ENCODE measurements at regions not wholly inside any gene's neighbourhood (a gene's known extent, or its start where the extent isn't known, plus 50 kb on each side); places are given as distances from the start of the nearest gene placed in this dataset.
A peak's percentile ranks its signal among the peaks of the same experiment; 100 is the strongest.

DNA sequence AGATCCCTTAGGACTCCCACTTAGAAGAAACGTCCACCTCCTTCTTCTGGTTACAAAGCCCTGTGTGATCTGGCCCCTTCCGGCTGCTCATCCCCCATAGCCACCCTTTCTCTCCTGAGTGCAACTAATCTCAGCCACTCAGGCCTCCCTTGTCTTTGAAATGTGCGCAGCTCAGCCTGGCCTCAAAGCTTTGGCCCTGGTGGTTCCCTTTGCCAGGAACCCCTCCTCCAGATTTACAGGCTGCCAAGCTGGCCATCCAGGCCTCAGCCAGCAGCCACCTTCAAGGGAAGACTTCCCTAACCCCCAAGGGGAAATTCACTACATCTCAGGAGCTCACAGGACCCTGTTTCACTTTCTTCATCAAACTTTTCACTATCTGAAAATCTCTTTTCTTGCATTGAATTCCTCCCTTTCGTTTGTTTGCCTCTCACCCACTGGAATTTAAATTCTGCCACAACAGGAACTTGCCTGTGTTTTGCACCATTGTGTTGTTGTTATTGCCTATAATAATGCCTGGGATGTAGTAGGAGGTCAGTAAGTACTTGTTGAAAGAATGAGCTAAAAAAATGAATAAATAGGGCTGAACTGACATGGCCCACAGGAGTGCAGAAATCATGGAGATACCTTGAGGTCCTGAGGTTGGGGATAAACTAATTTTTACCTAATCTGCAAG, 109.5 kb upstream of the PFN2 start:
- no peak for DNase-seq

DNA sequence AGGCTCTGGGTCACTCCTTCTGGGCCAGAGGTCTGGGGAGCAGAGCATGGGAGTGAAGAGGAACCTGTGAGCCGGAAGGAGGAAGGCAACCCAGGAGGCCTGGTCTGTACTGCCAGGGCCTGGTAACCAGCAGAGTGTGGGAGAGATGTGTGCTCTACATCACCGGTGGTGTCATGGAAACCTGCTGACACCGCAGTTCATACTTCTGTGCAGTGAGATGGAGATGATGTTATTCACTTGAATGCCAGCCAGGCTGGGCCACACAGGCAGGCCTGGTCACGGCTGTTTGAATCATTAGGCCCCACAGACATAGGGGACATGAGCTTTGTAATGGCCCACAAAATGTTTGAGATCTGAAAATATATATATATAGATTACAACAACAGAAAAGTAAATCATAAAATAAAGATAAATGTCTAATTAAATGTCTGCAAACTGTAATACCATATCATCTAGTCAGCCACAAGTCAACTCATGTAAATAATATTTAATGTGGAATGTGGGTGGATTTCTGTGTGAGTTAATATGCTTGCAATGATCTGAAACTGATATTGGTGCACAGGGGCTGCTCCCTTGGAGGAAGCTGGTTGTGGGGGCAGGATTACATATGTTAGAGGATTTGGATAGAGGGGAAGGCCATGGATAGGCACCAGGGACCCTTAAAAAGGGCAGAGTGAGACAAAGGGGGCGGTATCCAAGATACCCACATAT, 108.5 kb upstream of the PFN2 start:
- peak; percentile 79 for DNase-seq

DNA sequence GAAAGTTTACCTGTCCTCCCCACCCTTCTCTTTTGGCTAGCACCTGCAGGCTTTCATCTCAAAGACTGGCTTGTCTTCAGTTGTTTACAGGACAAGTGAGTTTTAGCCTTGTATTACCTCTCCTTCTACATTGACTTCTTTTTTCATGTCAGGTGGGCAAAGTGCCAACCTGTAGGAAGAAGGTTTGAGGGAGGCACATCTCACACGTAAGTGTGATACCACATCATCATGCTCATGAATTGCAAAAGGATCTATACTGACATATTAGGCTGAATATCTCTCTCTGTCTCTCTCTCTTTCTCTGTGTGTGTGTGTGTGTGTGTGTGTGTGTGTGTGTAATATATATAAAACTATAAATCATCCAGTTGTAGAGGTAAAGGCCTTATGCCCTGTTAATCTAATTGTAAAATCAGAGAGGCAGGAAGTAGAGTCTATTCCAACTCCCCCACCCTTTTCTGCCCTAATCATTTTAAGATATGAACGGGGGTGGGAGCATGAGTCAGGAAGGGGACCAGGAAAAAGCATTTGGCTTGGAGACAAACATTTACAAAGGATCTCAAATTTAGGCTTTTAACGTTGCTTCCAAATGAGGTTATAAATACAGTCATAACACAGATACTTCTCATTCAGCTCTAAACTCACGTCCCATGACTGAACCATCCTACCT, 107.0 kb upstream of the PFN2 start:
- DNase-seq: no peak

DNA sequence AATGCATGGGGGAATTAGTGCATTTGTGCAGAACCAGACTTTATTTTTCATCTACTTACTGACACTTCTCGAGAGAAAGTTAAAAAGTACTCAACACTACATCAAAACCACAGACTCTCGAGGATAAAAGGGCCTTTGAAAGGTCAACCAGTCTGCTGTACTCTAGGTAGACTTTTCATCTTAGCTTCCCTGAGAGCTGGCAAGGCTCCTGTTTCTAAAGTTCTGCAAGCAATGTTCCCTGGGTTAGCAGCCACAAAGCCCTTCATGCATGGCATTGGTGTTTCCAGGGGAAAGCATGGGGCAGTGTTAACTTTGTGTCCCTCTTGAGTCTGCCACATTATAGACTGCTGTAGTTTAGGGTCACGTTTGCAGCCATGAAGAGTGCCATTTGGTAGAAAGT, 106.4 kb upstream of the PFN2 start:
- DNase-seq: no peak

DNA sequence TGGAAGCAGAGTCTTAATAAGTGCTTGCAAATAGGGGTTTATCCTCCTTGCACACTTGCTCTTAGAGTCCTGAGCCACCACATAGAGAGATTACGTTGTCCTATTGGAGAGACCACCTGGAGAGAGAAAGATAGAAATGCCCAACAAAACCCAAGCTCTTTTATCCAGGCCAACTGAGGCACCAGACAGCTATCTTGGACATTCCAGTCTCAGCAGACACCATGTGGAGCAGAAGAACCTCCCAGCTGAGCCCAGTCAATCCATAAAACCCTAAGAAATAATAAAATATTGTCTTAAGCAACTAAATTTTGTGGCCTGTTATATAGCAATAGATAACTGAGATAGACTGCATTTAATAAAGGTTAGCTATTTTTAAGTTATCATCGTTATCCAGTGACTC, 105.7 kb upstream of the PFN2 start:
- DNase-seq: no peak

DNA sequence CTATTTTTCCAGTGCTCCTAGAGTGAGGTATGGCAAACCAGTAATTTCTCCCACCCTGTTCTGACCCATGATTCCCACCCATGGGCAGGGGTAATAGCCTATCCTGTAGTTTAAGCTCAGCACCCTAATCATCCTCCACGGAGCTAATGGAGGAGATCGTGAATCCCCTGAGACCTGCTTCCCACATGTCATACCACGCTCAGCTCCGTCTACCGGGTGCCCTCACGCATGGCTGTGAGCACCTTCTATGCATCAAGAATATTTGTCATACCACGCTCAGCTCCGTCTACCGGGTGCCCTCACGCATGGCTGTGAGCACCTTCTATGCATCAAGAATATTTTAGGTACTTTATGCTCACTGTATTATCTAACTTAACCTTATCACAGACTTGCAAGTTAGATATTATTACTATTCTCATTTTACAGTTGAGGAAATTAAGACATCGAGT, 104.7 kb upstream of the PFN2 start:
- no peak for DNase-seq

DNA sequence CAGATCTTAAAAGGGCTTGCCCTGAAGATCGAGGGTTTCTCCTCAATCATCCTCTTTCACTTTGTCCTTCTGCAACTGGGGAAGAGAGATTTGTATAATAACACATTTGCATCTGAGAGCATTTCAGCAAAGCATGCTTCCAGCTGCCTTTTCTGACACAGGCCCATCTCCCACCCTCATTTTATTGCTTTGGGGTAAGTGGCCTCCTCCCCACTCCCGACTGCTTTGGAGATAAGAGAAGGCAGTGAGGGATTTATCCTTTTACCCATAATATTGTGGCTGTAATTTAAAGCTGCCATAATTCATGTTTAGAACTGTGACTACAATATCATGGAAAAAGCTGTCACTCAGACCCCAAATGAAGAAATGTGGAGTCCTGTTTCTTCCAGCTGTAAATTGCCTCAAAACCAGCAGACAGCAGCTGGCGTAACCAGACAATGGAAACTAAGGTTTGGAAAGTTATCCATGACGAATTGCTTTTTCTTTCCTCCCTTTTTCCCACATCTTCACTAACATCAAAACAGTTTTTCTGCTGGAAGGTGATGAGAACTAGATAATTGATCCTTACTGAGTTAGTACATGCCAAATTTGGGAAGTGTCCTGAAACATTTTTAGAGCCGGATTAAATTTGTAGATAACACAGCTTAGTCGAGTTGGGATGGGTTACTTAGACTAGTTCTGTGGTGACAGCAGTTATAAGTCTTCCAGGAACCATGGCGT, 104.2 kb upstream of the PFN2 start:
- no peak for DNase-seq

DNA sequence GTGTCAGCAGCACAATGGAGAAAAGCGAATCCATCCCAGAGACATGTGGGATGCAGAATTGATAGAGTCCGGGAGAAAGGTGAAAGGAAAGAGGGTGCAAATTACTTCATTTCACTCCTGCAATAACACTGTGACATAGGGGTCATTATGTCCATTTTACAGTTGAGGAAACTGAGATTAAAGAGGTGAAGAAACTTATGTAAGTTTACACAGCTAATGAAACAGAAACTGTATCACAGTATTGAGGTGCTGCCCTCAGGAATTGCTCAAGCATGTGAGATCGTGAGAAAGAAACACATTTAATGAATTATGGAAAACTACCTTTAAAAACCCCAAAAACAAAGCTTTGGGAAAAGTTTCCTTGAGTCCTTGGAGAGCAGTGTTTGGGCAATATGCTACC, 103.6 kb upstream of the PFN2 start:
- DNase-seq: no peak

DNA sequence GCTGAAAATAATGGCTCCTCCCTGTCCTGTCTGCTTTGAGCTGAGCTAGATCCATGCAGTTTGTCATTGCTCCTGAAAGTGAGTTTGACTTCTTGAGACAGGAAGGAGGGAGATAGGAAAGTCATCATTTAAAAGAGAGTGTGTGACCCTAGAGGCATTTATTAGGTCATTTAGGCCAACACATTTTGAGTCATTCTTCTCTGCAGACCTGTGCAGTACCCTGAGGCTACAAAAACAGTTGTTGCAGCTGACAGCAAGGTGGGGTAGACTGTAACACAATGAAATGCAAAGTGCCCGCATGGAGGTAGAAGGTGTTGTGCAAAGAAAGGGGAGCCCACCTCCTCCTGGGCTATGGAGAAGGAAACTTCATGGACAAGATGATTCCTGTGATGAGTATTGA, 102.8 kb upstream of the PFN2 start:
- no peak for DNase-seq

DNA sequence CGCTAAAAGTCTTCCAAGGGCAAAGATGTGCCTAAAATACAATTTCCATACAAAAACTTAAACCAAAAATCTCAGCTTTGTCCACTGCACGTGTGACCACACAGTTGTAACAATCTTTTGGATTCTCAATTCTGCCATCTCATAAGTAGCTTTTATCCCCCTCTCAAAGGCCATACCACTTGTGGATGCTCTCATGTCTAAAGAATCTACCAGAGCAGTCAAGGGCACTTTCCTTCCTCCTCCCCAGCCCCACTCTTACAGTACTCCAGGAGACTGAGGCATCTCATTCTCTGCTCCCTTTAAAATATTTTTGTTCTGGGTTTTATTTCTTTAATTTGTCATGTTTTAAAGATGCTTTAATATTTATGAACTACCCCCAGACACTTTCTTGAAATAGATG, 102.3 kb upstream of the PFN2 start:
- no peak for DNase-seq

DNA sequence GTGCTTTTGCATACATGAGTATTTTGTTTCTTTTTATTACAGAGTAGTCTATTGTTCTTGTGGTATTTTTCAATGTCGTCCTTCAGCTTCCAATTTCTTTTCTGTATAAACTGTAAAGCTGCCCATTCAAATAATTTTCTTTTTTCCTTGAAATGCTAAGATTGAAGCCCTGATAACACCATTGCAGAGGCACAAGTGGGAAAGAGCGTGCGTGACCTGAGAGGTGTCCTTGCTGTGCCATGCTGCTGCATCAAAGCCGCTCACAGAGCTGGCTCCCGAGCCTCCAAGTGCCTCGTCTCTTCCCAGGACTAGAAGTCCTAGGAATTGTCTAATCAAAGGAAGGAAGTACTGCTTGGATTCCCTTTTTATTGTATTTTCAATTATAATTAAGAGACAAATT, 101.9 kb upstream of the PFN2 start:
- DNase-seq: no peak

DNA sequence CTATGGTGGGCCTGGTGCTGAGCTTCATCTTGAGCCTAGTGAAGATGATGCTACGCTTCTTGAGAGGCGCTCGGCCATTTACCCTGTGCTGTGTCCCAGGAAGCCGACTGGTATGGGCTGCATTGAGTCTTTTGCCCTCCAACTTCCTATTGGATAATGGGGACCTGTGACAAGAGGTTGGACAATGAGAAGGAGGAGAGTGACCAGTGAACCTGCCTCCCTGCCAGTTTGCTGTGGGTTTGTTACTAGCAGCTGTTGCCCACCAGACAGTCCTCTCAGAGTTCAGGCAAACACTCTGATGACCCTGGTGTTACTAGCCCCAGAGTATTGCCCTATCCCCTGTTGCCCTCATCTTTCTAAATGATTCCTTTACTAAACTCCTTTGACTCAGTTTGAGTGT, 99.6 kb upstream of the PFN2 start:
- no peak for DNase-seq

DNA sequence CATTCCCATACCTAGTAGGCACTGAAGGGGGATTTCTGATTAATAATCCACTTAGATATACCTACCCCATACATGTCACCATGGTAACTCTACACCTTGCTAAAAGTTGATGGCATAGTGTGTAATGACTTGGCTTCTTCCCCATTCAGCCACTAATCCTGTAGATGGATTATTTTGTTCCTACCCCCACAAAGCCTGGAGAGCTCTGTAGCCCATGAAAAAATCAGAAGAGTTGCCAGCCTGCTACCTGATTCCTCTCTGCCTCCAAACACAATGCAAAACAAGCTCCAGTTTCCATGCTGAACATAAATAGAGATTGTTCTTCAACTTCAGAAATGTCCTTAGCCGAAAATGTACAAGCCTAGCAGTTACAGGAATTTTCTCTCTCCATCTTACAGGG, 98.9 kb upstream of the PFN2 start:
- DNase-seq: no peak

DNA sequence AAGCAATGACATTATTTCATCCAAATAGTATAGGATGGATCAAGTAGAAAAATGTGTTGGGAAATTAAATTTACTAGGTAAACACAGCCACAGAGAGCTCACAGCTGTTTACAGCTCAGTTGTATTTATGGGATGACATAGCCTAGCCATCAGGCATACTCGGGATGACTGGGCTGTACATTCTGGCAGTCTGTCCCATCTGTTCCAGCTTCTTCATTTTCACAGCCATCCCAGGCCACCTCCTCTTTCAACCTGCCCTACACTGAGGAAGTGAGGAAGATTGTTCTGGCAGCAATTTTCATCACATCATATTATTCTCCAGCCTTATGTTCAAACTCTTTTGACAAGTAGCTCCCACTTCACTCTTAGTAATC, 98.4 kb upstream of the PFN2 start:
- DNase-seq: no peak

DNA sequence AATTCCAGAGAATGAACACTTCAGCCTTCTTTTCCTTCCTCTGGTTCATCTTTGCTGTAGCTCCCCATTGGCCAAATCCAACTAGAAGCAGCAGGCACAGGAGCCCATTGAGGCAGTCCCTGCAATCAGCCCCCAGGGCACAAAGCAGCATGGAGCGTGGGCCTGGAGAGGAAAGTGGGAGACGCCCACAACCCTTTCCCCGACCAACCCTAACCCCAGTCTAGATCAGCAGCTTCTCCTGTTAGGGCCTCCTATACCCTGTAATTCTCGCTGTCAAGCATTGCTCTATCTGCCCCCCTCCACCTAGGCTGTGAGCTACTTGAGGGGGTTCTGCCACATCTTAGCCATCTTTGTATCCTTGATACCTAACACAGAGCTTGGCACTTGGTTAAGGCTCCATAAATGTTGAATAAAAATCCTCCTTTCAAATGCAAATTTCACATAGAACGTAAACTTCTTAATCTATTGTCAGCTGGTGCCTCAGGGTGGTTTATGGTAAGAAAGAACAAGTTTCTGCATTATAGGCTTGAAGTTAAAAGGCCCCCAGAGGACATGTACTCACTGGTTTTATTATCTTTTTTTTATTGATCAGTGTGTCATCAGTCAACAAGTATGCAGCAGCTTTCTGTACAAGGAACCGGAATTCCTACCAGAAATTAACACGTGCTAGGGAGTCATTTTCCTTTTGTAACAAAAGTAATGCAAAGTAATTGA, 97.9 kb upstream of the PFN2 start:
- DNase-seq: no peak

DNA sequence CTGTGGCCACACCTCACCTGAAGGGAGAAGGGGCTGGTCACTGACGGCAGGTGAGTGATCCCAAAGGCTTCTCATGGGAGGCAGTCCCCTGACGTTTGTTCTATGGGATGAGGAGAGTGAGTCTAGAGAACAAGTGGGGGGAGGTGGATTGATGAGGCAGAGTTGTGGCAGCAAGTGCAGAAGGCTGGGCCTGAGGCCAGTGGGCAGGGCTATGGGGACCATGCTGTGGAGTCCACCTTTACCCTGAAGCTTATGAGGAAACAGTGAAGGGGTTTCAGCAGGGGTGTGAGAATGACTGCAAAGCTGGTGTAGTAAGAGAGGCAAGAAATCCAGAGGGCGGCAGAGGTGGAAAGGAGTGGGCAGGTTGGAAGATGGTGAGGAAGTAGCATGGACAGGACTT, 96.9 kb upstream of the PFN2 start:
- DNase-seq: no peak

DNA sequence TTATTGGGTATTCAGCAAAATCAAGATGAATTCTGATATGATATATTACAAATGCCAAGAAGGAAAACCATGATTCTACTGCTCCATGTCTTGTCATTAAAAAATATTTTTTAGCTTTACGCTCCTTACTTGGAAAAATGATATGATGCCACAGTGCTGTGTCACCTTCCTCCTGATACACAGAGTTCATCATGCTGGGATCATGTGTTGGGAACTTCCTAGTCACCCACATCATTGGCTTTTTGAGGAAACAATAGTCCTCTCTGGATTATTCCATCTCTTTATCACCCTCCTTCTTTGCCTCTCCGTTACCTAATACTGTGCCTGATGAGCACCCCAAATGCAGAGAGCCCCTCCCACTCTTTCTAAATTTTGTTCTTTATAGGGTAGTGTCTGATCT, 94.3 kb upstream of the PFN2 start:
- no peak for DNase-seq

DNA sequence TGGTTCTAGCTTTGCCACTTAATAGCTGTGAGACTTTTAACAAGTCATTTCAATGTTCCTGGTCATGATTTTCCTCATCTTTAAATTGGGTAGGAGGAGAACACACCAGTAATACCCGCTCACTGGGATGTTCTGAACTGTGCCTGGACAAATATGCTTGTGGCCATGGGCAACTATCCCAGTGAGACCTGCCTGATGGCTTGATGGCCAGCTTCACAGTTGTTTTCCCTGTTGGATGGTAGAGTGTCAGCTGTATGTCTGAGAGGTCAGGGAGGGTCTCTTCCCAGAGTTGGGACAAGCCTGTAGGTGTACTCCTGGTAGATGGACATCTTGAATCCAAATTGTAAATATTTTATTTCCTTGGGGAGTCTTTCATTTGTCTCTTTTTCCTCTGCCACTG, 92.5 kb upstream of the PFN2 start:
- no peak for DNase-seq

DNA sequence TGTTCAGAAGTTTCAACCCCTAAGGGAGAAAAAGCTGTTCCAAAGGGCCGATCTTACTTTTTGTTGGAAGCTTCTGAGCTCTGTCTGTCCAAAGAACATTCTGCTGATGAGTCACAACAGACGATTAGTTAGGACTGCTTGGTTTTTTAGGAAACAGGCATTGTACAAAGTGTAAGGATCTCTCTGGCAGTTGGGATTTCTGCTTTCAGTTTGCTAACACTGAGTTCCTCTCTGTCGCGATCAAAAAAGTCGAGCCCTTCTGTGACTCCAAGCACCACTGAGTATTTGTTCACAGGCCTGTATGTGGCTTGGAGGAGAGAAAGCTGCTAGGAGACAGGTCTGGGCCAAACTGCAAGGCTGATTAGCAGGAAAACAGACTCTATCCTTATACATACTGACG, 91.8 kb upstream of the PFN2 start:
- no peak for DNase-seq

DNA sequence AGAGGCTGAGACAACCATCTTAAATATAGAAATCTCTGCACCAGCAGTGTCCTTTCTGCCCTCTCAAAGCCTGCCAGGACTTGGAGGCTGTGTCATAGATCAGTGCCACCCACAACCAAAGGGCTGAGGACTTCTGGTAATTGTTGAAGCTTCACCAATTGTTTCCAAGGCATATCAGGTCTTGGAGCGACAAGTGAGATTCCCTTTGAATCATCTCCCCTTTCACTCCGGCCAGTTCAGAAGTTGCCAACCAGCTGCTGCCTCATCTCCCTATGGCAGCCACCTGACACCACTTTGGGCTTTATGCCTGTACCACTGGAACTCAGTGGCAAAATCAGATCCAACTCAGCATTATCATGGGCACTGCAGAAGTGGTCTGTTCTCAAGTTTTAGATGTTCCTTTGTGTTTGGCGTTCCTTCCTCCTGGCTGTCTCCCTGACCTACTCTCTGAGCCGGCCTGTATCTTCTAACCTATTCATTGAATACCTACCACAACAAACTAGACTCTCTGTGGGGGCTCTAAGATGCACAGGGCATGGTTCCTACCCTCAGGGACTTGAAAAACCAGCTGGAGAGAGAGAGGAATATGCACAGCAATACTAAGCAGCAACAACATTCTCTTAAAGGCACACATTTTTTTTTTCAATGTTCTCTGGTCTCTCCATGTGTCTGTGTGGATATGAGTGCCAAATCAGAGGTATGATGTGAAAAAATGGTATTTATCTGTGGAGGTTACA, 90.8 kb upstream of the PFN2 start:
- no peak for DNase-seq

DNA sequence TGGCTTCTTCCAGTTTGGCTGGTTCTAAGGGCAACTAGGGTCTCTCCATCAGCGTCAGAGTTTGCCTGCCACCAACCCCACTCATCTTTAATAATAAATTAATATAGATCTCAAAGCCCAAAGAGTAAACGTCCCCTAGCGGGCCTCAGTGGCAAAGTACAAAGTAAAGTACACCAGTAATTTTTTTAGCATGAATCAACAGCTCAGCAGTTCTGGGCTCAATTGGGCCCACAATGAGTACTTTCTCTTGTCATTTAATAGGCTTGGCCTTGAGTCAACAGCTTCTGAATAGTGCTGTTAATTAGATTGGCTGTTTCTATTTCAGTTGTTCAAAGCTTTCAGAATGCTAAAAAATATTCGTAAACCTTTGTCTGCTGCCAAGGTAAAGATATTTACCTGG, 89.0 kb upstream of the PFN2 start:
- DNase-seq: no peak

DNA sequence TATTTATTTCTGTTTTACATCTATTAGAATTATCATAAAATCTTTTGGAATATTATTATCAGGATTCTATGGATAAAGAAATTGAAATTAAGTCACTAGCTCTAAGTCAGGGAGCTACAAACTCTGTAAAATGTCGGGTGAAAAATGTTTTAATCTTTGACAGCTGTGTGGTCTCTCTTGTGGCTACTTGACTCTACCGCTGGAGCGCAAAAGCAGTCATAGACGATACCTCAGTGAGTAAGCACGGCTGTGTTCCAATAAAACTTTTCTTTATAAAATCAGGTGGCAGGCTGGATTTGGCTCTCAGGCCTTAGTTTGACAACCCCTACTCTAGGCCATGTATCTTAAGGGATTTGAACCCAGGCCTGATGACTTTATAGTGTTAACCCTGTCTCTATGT, 88.5 kb upstream of the PFN2 start:
- no peak for DNase-seq

All from right forelimb (tissue), 1 donor.